T-cell (primary cell): ENCODE measurements at regions not wholly inside any gene's neighbourhood (a gene's known extent, or its start where the extent isn't known, plus 50 kb on each side); places are given as distances from the start of the nearest gene placed in this dataset.

Experiments
- ATAC-seq, 4 experiments: fragments of 200-7000 bp in 3 of 4; fragments of 150-1000 bp in 1 of 4; cut with Tn5 transposase; replicated peaks in 1 of 4; 1 replicate in 3 of 4; 2 replicates in 1 of 4; pipeline ENCODE4 v1.10.0; 2021; ENCODE audit warnings: moderate library complexity in 3 of 4, mild to moderate bottlenecking in 2 of 4, moderate number of reproducible peaks in 1 of 4
- CTCF ChIA-PET, 2 donors: fragments of 300-600 bp; sonication (Branson Sonifier 250); formaldehyde crosslinking; loops; one replicate each; lab custom pipeline; 2022; ENCODE audit warnings: antibody characterized with exemption in 2 of 2; lab: Charles Lee
- POLR2A ChIA-PET, 2 donors: fragments of 300-600 bp; sonication (Branson Sonifier 250); formaldehyde crosslinking; loops; one replicate each; lab custom pipeline; 2022; ENCODE audit warnings: antibody characterized with exemption in 2 of 2; lab: Charles Lee
- DNase-seq, 35 experiments: peaks; one replicate each; pipeline versions ENCODE4 v3.0.0 to v3.0.0-alpha.2; 2013 to 2023
- H3K27ac ChIP-seq: one replicate; pipeline ENCODE4 v1.5.1; 2013; ENCODE audit warnings: low read length
- H3K27me3 ChIP-seq, 2 experiments: replicated peaks in 1 of 2; 1 replicate in 1 of 2; 2 replicates in 1 of 2; pipeline versions ENCODE4 v1.6.1 to v1.7.0; 2013; ENCODE audit warnings: low read length in 1 of 2, mixed read lengths in 1 of 2; ENCODE audit not compliant: control insufficient read depth in 2 of 2, insufficient read depth in 2 of 2; ENCODE audit errors: extremely low read depth in 1 of 2
- H3K36me3 ChIP-seq, 2 donors: 1 replicate in 1 of 2; 2 replicates in 1 of 2; pipeline versions ENCODE4 v1.6.1 to v1.7.0; 2013; ENCODE audit warnings: low read length in 1 of 2; ENCODE audit not compliant: control insufficient read depth in 2 of 2, insufficient read depth in 1 of 2; ENCODE audit errors: extremely low read depth in 1 of 2
- H3K4me1 ChIP-seq, 2 experiments: 1 replicate in 1 of 2; 2 replicates in 1 of 2; pipeline versions ENCODE4 v1.6.1 to v1.7.0; 2013; ENCODE audit warnings: low read length in 2 of 2, mixed read lengths in 1 of 2; ENCODE audit not compliant: insufficient read depth in 2 of 2, control insufficient read depth in 1 of 2; ENCODE audit errors: extremely low read depth in 1 of 2
- H3K4me3 ChIP-seq, 2 donors: 1 replicate in 1 of 2; 2 replicates in 1 of 2; pipeline versions ENCODE4 v1.5.1 to v1.7.0; 2013; ENCODE audit warnings: mild to moderate bottlenecking in 2 of 2, low read length in 1 of 2, moderate library complexity in 1 of 2; ENCODE audit not compliant: control insufficient read depth in 1 of 2; ENCODE audit errors: extremely low read depth in 1 of 2
- H3K9me3 ChIP-seq: 2 replicates; pipeline ENCODE4 v1.7.0; 2013
- H3K27ac Mint-ChIP-seq, 2 donors: one replicate each; pipeline ENCODE4 v1.8.0; 2020 to 2021; ENCODE audit warnings: mild to moderate bottlenecking in 2 of 2, mixed read lengths in 2 of 2
- H3K27me3 Mint-ChIP-seq, 2 donors: one replicate each; pipeline ENCODE4 v1.8.0; 2021 to 2022; ENCODE audit warnings: mixed read lengths in 2 of 2
- H3K36me3 Mint-ChIP-seq: one replicate; pipeline ENCODE4 v1.8.0; 2021; ENCODE audit warnings: mixed read lengths
- H3K4me1 Mint-ChIP-seq, 3 donors: one replicate each; pipeline ENCODE4 v1.8.0; 2020 to 2022; ENCODE audit warnings: mixed read lengths in 3 of 3, mild to moderate bottlenecking in 1 of 3
- H3K4me3 Mint-ChIP-seq, 3 donors: one replicate each; pipeline ENCODE4 v1.8.0; 2020 to 2022; ENCODE audit warnings: mild to moderate bottlenecking in 3 of 3, mixed read lengths in 3 of 3, moderate library complexity in 3 of 3
- H3K9me3 Mint-ChIP-seq, 3 donors: one replicate each; pipeline ENCODE4 v1.8.0; 2020 to 2022; ENCODE audit warnings: mixed read lengths in 3 of 3
- WGBS: methylation state at CpG from one replicate; pipeline ENCODE4 v1.1.5; 2013; ENCODE audit warnings: missing lambda C conversion rate; ENCODE audit not compliant: insufficient coverage; 5-methylcytosine and 5-hydroxymethylcytosine counted together

DNA sequence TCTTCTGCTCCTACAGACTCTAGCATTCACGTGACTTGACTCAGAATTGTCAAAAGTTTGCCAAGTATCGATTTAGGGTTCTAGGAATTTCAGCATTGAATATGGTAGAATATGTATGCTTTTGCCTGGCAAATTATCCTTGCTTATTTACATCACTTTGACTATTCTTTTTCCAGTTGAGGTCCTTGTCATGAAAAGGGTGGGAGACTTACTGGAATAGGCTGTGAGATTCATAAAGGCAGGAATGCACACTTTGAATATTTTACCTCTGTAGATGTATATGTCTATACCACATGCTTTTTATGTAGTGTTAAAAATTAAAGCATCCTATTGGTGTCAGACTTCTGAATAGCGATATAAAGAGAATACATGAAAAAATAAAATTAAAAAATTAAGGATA lies 378.8 kb upstream of the RARB start:
- no peak for ATAC-seq
- POLR2A ChIA-PET: no interaction called here
- CTCF ChIA-PET: no interaction called here

DNA sequence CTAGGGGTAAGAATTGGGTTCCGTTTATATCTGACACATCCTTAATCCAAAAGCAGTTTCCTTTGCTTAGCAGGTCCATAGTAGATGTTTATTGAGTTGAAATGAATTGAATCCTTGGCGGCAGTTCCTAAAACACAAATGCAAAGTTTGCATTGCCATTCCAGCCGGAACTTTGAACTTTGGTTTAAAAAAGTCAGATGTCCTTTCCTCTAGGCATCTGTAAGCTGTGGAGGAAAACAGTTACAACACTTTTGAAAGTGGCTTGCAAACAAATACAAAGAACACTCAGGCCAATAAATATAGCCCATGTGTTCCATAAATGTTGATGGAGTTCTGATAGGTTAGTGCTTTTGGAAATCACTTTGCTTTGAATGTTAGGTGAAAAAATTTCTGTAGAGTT lies 374.7 kb upstream of the RARB start:
- Histone ChIP-seq H3K27ac (no peak overlapping the region), H3K36me3 (no peaks in the 10 kb centered on the region), H3K27me3 (no peaks in the 10 kb centered on the region), H3K4me3 (no peak overlapping the region), H3K4me1 (no peaks in the 10 kb centered on the region), H3K9me3 (no peaks in the 10 kb centered on the region)
- Mint-ChIP-seq H3K4me1 (no peaks in the 10 kb centered on the region), H3K27me3 (no peaks in the 10 kb centered on the region), H3K4me3 (no peak overlapping the region), H3K9me3 (peaks cover 0 to 11% (median 7%) of the 10 kb centered on the region in 3 donors), H3K27ac (no peak overlapping the region), H3K36me3 (no peaks in the 10 kb centered on the region)
- DNase-seq (no peak), ATAC-seq (no peak)
- 80% methylated on average over 1 of the region's 3 CpGs for WGBS
- CTCF ChIA-PET: no interaction called here
- POLR2A ChIA-PET: no interaction called here

More for the DNA sequence above, 378.8 kb upstream of the RARB start:
- no peak for DNase-seq
- Histone ChIP-seq H3K9me3 (no peaks in the 10 kb centered on the region), H3K36me3 (no peaks in the 10 kb centered on the region), H3K27me3 (no peaks in the 10 kb centered on the region), H3K27ac (no peak overlapping the region), H3K4me1 (no peaks in the 10 kb centered on the region), H3K4me3 (no peak overlapping the region)
- peaks cover 0 to 10% (median 7%) of the 10 kb centered on the region in 3 donors for H3K9me3 Mint-ChIP-seq
- no peak overlapping the region for H3K27ac Mint-ChIP-seq
- H3K4me3 Mint-ChIP-seq: no peak overlapping the region
- H3K4me1 Mint-ChIP-seq: no peaks in the 10 kb centered on the region
- no CpG with 5 or more reads among the region's 3 CpGs for WGBS
- no peaks in the 10 kb centered on the region for H3K27me3 Mint-ChIP-seq
- no peaks in the 10 kb centered on the region for H3K36me3 Mint-ChIP-seq

DNA sequence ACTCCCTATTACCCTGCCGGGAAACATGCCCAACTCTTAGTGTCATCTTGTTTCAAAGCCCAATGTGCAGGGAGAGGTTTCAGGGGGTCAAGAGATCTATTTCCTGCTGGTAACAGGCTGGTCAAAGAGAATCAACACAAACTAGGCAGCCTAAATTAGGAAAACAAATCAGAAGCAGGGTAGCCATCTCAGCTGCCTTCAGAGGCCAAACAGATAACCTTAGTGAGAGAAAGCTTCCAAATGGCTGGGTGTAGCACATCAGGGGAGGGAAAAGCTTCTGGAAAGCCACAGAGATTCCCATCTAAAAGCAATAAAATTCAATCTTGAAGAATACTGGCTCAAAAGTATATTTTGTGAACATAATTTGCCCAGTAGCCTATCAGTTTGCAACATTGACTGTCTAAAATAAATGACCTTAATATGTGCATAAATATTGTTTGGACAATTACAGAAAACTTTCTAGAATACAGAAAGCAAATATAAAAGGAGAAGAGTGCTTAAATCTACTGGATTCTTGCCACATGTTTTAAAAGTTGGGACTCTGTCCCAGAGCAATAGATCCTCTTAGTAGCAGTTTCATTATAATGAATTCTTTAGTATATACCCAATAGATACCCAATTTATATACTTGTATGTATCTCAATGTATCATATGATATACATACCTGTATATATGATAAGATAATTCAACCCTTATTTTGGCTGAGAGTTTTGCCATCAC lies 371.9 kb upstream of the RARB start:
- ChIA-PET CTCF (no interaction called here), POLR2A (no interaction called here)
- WGBS: no CpG with 5 or more reads among the region's 1 CpG
- no peaks in the 10 kb centered on the region for H3K4me1 Mint-ChIP-seq
- H3K4me1 ChIP-seq: no peaks in the 10 kb centered on the region
- H3K27me3 Mint-ChIP-seq: no peaks in the 10 kb centered on the region
- no peak overlapping the region for H3K4me3 ChIP-seq
- H3K27ac ChIP-seq: no peak overlapping the region
- H3K36me3 Mint-ChIP-seq: no peaks in the 10 kb centered on the region
- H3K27me3 ChIP-seq: no peaks in the 10 kb centered on the region
- H3K27ac Mint-ChIP-seq: no peak overlapping the region
- peaks cover 0 to 6% (median 3%) of the 10 kb centered on the region in 3 donors for H3K9me3 Mint-ChIP-seq
- H3K36me3 ChIP-seq: no peaks in the 10 kb centered on the region
- no peaks in the 10 kb centered on the region for H3K9me3 ChIP-seq
- H3K4me3 Mint-ChIP-seq: no peak overlapping the region
- DNase-seq (no peak), ATAC-seq (no peak)

DNA sequence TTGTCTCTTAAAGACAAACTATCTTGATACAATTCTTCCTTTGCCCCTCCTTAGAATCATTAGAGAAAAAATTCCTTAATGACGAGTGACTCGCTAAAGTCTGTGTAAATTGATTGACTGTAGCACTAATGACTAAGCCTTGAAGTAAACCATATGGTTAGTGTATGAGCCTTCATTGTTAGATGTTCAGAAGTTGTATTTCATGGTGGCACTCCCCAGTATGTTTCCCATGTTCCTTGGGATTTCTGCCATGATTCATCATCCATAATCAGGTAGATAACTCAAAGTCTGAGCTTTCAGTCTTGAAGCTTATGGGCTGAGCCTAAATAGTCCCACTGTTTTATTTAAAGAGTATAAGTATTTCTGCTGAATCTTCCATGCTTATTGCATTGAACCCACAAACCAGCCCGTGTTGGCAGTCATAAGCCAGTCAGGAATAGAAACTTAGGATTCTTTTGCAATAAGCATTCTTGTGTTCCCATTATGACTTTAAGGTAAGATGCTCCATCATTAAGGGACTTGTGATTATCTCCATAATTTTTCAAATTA lies 371.2 kb upstream of the RARB start:
- H3K36me3 ChIP-seq: no peaks in the 10 kb centered on the region
- H3K9me3 Mint-ChIP-seq: peaks cover 0 to 6% (median 3%) of the 10 kb centered on the region in 3 donors
- no peak overlapping the region for H3K27ac Mint-ChIP-seq
- no peaks in the 10 kb centered on the region for H3K27me3 Mint-ChIP-seq
- ATAC-seq: no peak
- H3K36me3 Mint-ChIP-seq: no peaks in the 10 kb centered on the region
- CTCF ChIA-PET: no interaction called here
- H3K27ac ChIP-seq: no peak overlapping the region
- no peak for DNase-seq
- no peak overlapping the region for H3K4me3 ChIP-seq
- 100% methylated on average over 1 of the region's 3 CpGs for WGBS
- POLR2A ChIA-PET: no interaction called here
- no peak overlapping the region for H3K4me3 Mint-ChIP-seq
- H3K27me3 ChIP-seq: no peaks in the 10 kb centered on the region
- H3K4me1 Mint-ChIP-seq: no peaks in the 10 kb centered on the region
- no peaks in the 10 kb centered on the region for H3K4me1 ChIP-seq
- H3K9me3 ChIP-seq: no peaks in the 10 kb centered on the region

DNA sequence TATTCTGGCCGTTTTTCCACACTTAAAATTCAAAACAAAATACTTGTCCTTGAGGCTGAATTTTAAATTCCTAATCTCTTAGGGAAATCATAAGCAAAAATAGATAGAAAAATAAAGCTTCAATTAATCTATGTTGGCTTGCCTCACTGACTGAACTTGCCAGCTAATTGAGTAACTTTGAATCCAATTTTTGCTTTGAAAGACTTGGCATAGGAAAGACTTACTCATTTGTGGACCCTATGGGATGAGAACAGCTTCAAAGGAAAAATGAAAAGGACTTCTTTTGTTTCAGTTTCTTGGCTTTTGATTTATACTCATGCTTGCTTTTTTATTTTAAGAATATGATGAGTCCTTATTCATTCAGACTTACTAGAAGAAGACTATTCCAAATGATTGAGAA lies 370.7 kb upstream of the RARB start:
- no peak overlapping the region for H3K4me3 ChIP-seq
- no peak overlapping the region for H3K4me3 Mint-ChIP-seq
- ChIA-PET POLR2A (no interaction called here), CTCF (no interaction called here)
- no CpG with 5 or more reads among the region's 1 CpG for WGBS
- H3K27me3 ChIP-seq: no peaks in the 10 kb centered on the region
- peaks cover 0 to 6% (median 3%) of the 10 kb centered on the region in 3 donors for H3K9me3 Mint-ChIP-seq
- H3K9me3 ChIP-seq: no peaks in the 10 kb centered on the region
- H3K4me1 Mint-ChIP-seq: no peaks in the 10 kb centered on the region
- DNase-seq: no peak
- no peaks in the 10 kb centered on the region for H3K36me3 Mint-ChIP-seq
- no peak for ATAC-seq
- H3K27ac Mint-ChIP-seq: no peak overlapping the region
- H3K4me1 ChIP-seq: no peaks in the 10 kb centered on the region
- H3K27me3 Mint-ChIP-seq: no peaks in the 10 kb centered on the region
- H3K27ac ChIP-seq: no peak overlapping the region
- no peaks in the 10 kb centered on the region for H3K36me3 ChIP-seq

DNA sequence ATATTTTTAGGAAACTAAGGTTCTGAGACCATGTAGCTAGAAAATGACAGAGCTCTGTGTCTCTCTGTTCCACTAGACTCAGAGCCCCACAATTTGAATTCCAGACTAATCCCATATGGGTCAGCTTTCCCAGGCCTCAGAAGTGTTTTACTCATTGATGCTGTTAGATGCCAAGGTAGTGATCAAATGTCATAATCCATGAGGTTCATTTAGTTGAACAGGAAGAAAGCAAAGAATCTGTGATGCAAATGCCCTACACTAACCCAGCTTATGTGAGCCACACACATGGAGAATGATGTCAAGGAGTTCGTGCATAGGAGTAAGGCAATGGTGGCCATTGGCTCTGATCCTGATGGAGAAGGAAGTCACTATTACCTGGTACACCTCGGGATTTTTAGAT lies 363.4 kb upstream of the RARB start:
- WGBS: no CpG with 5 or more reads among the region's 2 CpGs
- ChIA-PET CTCF (no interaction called here), POLR2A (no interaction called here)
- Histone ChIP-seq H3K4me1 (no peaks in the 10 kb centered on the region), H3K27ac (no peak overlapping the region), H3K4me3 (no peak overlapping the region), H3K27me3 (no peaks in the 10 kb centered on the region), H3K36me3 (no peaks in the 10 kb centered on the region), H3K9me3 (no peaks in the 10 kb centered on the region)
- H3K36me3 Mint-ChIP-seq: no peaks in the 10 kb centered on the region
- no peak overlapping the region for H3K4me3 Mint-ChIP-seq
- no peaks in the 10 kb centered on the region for H3K27me3 Mint-ChIP-seq
- no peaks in the 10 kb centered on the region for H3K4me1 Mint-ChIP-seq
- no peak overlapping the region for H3K27ac Mint-ChIP-seq
- ATAC-seq (no peak), DNase-seq (no peak)
- H3K9me3 Mint-ChIP-seq: peaks cover 5 to 14% (median 13%) of the 10 kb centered on the region in 3 donors
